Heart left ventricle (tissue), 16 donors: ENCODE measurements at regions not wholly inside any gene's neighbourhood (a gene's known extent, or its start where the extent isn't known, plus 50 kb on each side); places are given as distances from the start of the nearest gene placed in this dataset.
A peak's percentile ranks its signal among the peaks of the same experiment; 100 is the strongest.

Experiments
- ATAC-seq, 4 donors: fragments of 200-7000 bp; cut with Tn5 transposase; one replicate each; pipeline ENCODE4 v1.9.1; 2020 to 2022; ENCODE audit warnings: moderate library complexity in 4 of 4, mild to moderate bottlenecking in 3 of 4, moderate number of reproducible peaks in 1 of 4
- DNase-seq, 5 donors: peaks; one replicate each; pipeline ENCODE4 v3.0.0-alpha.2; 2020
- H3K27ac ChIP-seq, 12 donors: fragments of 200-600 bp; sonication (generic) in 4 of 12; one replicate each; pipeline versions ENCODE4 v1.5.0 to v1.8.0; 2016 to 2022; ENCODE audit warnings: mild to moderate bottlenecking in 2 of 12
- H3K27me3 ChIP-seq, 9 donors: fragments of 200-600 bp; sonication (generic) in 2 of 9; one replicate each; pipeline versions ENCODE4 v1.5.1 to v1.8.0; 2016 to 2022; ENCODE audit warnings: mild to moderate bottlenecking in 3 of 9
- H3K36me3 ChIP-seq, 9 donors: fragments of 200-600 bp; sonication (generic) in 2 of 9; one replicate each; pipeline versions ENCODE4 v1.5.0 to v1.8.0; 2018 to 2022; ENCODE audit warnings: mild to moderate bottlenecking in 2 of 9
- H3K4me1 ChIP-seq, 12 donors: fragments of 200-600 bp; sonication (generic) in 4 of 12; one replicate each; pipeline versions ENCODE4 v1.5.0 to v1.8.0; 2016 to 2022; ENCODE audit warnings: mild to moderate bottlenecking in 3 of 12
- H3K4me3 ChIP-seq, 12 donors: fragments of 200-600 bp; sonication (generic) in 4 of 12; one replicate each; pipeline versions ENCODE4 v1.5.0 to v1.8.0; 2017 to 2022; ENCODE audit warnings: mild to moderate bottlenecking in 9 of 12, moderate library complexity in 4 of 12
- H3K9me3 ChIP-seq, 12 donors: fragments of 200-600 bp; sonication (generic) in 4 of 12; one replicate each; pipeline versions ENCODE4 v1.5.0 to v1.8.0; 2016 to 2022; ENCODE audit warnings: mild to moderate bottlenecking in 1 of 12
- POLR2A ChIP-seq, 2 donors: fragments of 450-650 bp; IDR thresholded peaks; one replicate each; pipeline ENCODE4 v1.6.1; 2017; ENCODE audit warnings: antibody characterized with exemption in 2 of 2, mild to moderate bottlenecking in 2 of 2, moderate library complexity in 2 of 2
- WGBS, 4 donors: extraction: QIAGEN DNeasy Blood & Tissue Kit in 2 of 4; methylation state at CpG; one replicate each; pipeline versions ENCODE4 v1.1.5 to v1.1.7; 2013 to 2018; 5-methylcytosine and 5-hydroxymethylcytosine counted together
- intact Hi-C, 10 donors: fragments of 100-400 bp; cut with DNase I; formaldehyde crosslinking; loops; one replicate each; pipeline versions ENCODE4 v1.11.1 to v1.14.2; 2022
- TF ChIP-seq, protein P1 (sequence below), 12 donors: fragments of 200-600 bp; sonication (generic) in 4 of 12; IDR thresholded peaks; one replicate each; pipeline versions ENCODE4 v1.5.0 to v1.8.0; 2018 to 2022; ENCODE audit warnings: antibody characterized with exemption in 12 of 12, mild to moderate bottlenecking in 5 of 12
- donor health status: ischemic (EF 13 %, LVEDD 7.1; RV severe dilation, severe dysfunction).
- donor health status: healthy with polysubstance abuse.
- donor health status: DM: no; HTN: yes; CAD: no.
- donor health status: DM: no; HTN: no; CAD: no.
- donor health status: ischemic (EF 25% LVEDD 6.9; RV normal size, moderate dysfunction).
- donor health status: ischemic (EF 25% LVEDD 5.7; RV mildly dilated, moderate dysfunction).
- donor health status: healthy.
- donor health status: DM: yes; HTN: yes; CAD: no.
- donor health status: ischemic (EF 35%, LVEDD 5.7; RV mildly dilated, moderate dysfunction).
- donor health status: nonischemic (EF 11% LVEDD 7.7; RV severe dilation, severe dysfunction).
- donor health status: DM: yes; HTN: yes; CAD: no.
- donor health status: PGD.
- donor health status: ischemic (EF 29% LVEDD 5.4; RV normal size, mild dysfunction).
- donor health status: nonischemic (EF 23%, LVEDD 6.1; RV moderate dilation, normal function).

DNA sequence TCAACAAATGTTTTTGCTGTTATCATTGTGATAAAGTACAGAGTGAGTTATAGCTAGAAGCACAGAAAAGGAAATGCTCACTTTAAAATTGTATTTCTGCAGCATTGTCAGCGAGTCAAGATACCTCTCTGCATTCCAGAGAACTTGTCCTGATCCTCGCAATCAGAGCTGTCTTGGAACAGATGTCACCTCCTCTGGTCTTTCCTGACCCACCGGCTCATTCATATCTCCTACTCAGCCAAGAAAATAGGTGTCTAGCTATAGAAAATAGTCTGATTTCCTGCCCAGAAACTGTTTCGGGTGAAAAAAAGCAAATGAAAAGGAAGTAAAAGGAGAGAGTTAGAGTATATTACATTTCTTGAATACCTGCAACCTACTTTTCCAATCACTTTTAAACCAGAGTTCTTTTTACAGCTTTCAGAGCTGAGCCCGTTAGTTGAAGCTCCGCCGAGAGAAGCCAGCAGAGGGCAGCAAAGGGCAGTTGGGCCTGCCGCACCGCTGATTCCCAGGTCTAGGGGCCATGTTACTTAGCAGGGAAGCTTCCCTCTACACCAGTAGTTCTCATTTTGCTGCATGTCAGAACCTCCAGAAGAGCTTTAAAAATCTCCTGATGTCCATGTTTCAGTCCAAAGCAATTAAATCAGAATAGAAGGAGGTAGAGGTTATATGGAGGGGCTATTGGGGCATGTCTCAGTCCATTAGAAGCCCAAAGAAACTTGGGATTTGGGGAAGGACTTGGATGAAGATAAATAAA lies 185.7 kb upstream of the THRB start:
- intact Hi-C loops: loop anchor here in 9 of 10 donors (2.0 to 10.0 kb wide), 9 partner anchors 416 to 917 kb away; no protein-coding TSS in a partner anchor
- ATAC-seq: peak; percentile 37 to 86 (median 67)
- WGBS, 4 donors: 24 to 28% (median 25%) methylated on average over 9 of the region's 9 CpGs
- Histone ChIP-seq H3K27me3 (no peaks in the 10 kb centered on the region), H3K9me3 (no peaks in the 10 kb centered on the region), H3K4me1 (peaks cover 0 to 8% (median 0%) of the 10 kb centered on the region in 12 donors), H3K4me3 (no peak overlapping the region), H3K36me3 (no peaks in the 10 kb centered on the region), H3K27ac (no peak overlapping the region)
- peak; percentile 46 to 82 (median 54) for DNase-seq
- TF ChIP-seq POLR2A (IDR thresholded peaks at IDR 0.05): no peak
- TF ChIP-seq, protein P1, sequence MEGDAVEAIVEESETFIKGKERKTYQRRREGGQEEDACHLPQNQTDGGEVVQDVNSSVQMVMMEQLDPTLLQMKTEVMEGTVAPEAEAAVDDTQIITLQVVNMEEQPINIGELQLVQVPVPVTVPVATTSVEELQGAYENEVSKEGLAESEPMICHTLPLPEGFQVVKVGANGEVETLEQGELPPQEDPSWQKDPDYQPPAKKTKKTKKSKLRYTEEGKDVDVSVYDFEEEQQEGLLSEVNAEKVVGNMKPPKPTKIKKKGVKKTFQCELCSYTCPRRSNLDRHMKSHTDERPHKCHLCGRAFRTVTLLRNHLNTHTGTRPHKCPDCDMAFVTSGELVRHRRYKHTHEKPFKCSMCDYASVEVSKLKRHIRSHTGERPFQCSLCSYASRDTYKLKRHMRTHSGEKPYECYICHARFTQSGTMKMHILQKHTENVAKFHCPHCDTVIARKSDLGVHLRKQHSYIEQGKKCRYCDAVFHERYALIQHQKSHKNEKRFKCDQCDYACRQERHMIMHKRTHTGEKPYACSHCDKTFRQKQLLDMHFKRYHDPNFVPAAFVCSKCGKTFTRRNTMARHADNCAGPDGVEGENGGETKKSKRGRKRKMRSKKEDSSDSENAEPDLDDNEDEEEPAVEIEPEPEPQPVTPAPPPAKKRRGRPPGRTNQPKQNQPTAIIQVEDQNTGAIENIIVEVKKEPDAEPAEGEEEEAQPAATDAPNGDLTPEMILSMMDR (IDR thresholded peaks at IDR 0.05): peak; percentile 70 to 92 (median 83)

DNA sequence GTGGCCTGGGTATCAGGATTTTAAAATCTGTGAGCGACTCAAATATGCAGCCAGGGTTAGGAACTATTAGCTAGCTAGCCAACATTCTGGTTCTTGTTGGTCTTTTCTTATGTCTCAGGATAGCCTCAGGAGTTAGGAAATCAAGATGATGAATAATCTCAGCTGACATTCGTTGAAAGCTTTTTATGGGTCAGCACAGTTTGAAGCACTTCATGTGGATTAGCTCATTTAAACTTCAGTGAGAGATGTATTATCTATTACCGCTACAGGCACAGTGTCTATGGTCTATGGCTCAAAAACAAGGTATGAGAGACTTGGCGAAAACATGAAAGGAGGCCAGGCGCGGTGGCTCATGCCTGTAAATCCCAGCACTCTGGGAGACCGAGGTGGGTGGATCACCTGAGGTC lies 187.5 kb upstream of the THRB start:
- Histone ChIP-seq H3K36me3 (no peaks in the 10 kb centered on the region), H3K27ac (no peak overlapping the region), H3K27me3 (no peaks in the 10 kb centered on the region), H3K4me3 (no peak overlapping the region), H3K4me1 (peaks cover 0 to 8% (median 0%) of the 10 kb centered on the region in 12 donors), H3K9me3 (no peaks in the 10 kb centered on the region)
- WGBS, 4 donors: 88 to 96% (median 95%) methylated on average over 7 of the region's 7 CpGs
- no peak for ATAC-seq
- DNase-seq: no peak
- intact Hi-C loops: loop anchor here in 9 of 10 donors (2.0 to 10.0 kb wide), 9 partner anchors 417 to 915 kb away; no protein-coding TSS in a partner anchor
- TF ChIP-seq, protein P1 (IDR thresholded peaks at IDR 0.05): no peak
- no peak for TF ChIP-seq POLR2A (IDR thresholded peaks at IDR 0.05)

DNA sequence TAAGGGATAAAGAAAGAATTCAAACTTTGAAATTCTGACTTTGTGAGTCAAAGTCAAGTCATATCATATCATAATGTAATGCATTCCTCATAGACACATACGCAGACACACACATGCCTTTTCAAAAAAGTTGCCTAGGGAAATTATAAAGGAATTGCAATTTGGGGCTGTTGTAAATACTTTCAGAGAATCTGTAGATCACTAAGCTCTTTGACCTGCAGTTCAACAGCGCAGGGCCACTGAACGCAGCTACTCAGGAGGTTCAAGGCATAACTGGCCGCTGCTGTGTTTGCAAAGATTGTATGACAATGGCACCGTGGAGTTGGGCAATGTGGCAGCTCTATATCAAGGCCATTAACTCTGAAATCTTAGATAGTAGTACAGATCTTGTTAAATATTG lies 188.4 kb upstream of the THRB start:
- ATAC-seq (no peak), DNase-seq (no peak)
- no peak for TF ChIP-seq POLR2A (IDR thresholded peaks at IDR 0.05)
- TF ChIP-seq, protein P1 (IDR thresholded peaks at IDR 0.05): no peak
- H3K27me3 ChIP-seq: no peaks in the 10 kb centered on the region
- no peak overlapping the region for H3K4me3 ChIP-seq
- no peaks in the 10 kb centered on the region for H3K36me3 ChIP-seq
- H3K27ac ChIP-seq: no peak overlapping the region
- intact Hi-C loops: loop anchor here (1.0 to 10.0 kb wide), 10 partner anchors 418 to 914 kb away; no protein-coding TSS in a partner anchor
- peaks cover 0 to 8% (median 0%) of the 10 kb centered on the region in 12 donors for H3K4me1 ChIP-seq
- H3K9me3 ChIP-seq: no peaks in the 10 kb centered on the region
- 87 to 93% (median 90%) methylated on average over 5 of the region's 5 CpGs for WGBS, 4 donors

DNA sequence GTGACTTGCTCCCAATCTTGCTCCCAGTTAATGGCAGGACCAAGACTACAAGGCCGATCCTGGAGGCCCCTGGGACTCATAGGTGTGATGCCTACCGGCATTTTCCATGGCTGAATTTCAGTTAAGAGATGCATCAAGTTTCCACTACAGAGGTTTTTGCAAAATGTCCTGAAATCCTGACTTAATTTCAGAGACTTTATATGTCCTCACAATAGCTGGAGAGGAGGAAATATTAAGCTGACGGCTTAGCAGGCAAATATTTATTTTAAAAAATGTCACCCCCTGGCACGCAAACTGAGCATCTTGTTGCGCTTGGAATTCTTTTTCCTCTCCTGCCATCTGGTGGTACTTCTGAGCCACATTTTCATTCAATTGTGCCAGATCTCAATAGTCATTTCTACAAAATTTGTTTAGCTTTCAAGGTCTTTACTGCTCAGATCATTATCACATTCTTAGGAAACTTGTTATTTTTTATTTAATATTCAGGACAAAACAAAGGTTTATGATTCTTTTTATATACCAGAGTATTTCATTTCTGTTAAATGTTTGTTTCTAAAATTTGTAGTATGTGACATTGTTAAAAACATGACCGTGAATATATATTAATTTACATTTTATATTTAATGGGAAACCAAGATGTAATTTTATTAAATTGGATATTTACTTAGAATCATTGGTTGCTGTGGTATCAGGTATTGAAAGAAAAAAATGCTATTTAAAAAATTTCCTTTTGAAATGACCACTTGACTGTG lies 189.2 kb upstream of the THRB start:
- no peak overlapping the region for H3K4me3 ChIP-seq
- no peaks in the 10 kb centered on the region for H3K9me3 ChIP-seq
- H3K27ac ChIP-seq: no peak overlapping the region
- ATAC-seq: peak in 1 of 4 donors; percentile 31
- 35 to 47% (median 39%) methylated on average over 6 of the region's 6 CpGs for WGBS, 4 donors
- intact Hi-C loops: loop anchor here (1.0 to 10.0 kb wide), 10 partner anchors 419 to 913 kb away; no protein-coding TSS in a partner anchor
- no peaks in the 10 kb centered on the region for H3K36me3 ChIP-seq
- TF ChIP-seq, protein P1 (IDR thresholded peaks at IDR 0.05): peak; percentile 41 to 71 (median 60)
- TF ChIP-seq POLR2A (IDR thresholded peaks at IDR 0.05): no peak
- peaks cover 0 to 4% (median 0%) of the 10 kb centered on the region in 12 donors for H3K4me1 ChIP-seq
- DNase-seq: no peak
- H3K27me3 ChIP-seq: no peaks in the 10 kb centered on the region
